Right ventricle myocardium inferior (tissue), 1 donor: ENCODE measurements at regions not wholly inside any gene's neighbourhood (a gene's known extent, or its start where the extent isn't known, plus 50 kb on each side); places are given as distances from the start of the nearest gene placed in this dataset.
A peak's percentile ranks its signal among the peaks of the same experiment; 100 is the strongest.

ENCODE experiments used
- ATAC-seq: fragments of 200-7000 bp; cut with Tn5 transposase; one replicate; pipeline ENCODE4 v1.9.1; 2020; ENCODE audit warnings: mild to moderate bottlenecking, moderate library complexity
- DNase-seq: peaks from one replicate; pipeline ENCODE4 v3.0.0; 2021; ENCODE audit errors: missing footprints
- intact Hi-C: fragments of 100-400 bp; cut with DNase I; formaldehyde crosslinking; loops from one replicate; pipeline ENCODE4 v1.11.0; 2022
- donor health status: DM: no; HTN: yes; CAD: no; lungs with severe emphysema.

DNA sequence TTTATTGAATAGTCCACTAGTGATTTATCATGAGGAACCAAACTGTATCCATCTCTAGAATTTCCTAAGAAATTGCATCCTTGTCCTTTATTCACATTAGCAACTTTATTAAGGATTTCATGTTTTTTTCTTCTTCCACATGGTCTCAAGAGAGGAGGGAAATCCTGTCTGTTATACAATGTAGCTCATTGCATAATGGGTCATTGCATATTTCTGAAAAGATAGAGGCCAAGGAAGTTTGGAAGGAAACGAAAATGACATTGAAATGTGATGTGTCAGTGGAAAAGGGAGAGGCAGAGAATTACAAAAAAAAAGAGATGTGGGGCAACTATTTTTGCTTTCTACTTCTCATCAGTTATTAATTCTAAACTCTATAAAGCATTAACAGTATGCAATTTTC is 353.1 kb downstream of the METTL15 start:
- DNase-seq (no peak), ATAC-seq (no peak)
- intact Hi-C loops: no loop called here

DNA sequence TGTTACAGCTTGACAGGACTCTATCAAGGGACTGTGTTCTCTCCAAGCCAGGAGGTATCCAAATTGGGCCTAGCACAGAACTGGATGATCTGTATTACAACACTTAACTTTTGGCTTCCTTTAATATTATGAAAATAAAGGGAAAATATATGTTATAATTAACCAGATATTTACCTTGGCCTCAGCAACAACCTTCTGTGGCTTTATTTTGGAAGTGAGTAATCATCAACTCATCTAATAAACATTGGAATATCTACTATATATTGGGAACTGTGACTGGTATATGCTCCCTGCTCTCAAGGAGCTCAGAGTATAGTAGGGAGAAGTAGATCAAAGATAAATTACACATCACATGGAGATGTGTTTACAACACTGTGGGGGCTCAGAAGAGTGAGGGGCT is 352.2 kb downstream of the METTL15 start:
- ATAC-seq: no peak
- DNase-seq: no peak
- intact Hi-C loops: no loop called here

DNA sequence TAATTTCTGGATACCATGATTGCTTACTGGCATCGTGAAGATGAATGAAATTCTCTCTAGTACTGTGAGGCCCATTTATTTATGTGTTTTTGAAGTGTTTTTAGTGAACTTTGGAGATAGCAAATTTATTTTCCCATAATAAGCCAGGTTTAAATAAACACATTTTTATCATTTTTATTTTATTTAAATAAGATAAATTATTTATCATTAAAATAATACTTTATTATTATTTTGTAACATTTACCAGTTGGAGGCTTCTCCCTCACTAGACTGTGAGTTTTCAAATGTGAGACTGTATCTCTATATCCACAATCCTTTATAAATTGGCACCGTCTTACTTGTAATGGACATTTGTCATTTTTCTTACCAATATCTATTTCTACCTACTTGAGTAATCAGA is 351.7 kb downstream of the METTL15 start:
- intact Hi-C loops: no loop called here
- ATAC-seq (no peak), DNase-seq (no peak)

DNA sequence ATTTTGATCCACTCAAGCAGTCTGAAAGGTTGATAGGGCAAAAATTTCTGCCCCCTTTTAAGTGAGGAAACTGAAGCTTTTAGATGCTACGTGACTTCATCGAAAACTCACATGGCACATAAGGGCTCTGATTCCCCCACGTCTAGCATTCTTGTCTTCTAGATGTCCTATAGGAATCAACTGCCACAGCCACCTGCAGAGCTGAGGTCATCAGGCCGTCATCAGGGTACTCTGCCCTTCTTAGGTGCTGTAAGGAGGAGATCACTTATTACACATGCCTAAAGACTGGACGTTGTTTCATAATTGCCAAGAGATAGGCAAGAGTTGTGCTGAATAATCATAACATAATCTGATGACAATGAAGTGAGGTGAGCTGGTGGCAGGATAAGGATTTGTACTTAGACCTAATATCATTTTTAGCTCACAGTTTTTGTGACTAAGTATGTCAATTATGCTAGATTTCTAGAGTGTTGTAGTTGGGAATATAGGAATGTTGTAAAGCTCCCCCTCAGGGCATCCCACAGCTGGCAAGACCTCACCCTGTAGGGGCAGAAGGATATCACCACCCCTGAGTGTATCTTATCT is 349.4 kb downstream of the METTL15 start:
- DNase-seq: no peak
- intact Hi-C loops: no loop called here
- no peak for ATAC-seq

DNA sequence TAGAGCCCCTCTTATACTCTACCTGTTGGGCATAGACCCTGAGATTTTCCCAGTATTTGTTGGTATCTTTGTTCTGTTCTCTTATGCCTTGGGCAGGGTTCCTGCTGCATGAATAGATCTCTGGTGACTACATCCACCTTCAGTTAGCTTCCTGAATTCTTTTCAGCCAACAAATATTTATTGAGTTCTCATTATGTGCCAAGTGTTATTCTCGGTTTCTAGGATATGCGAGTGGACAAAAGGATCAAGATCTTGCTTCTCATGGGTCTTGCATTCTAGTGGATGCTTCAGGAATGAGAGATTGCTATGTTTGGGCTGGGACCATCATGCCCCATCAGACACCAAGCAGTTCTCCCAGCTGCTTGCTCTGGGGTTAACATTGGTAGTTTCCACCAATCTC is 340.0 kb downstream of the METTL15 start:
- no peak for DNase-seq
- ATAC-seq: no peak
- intact Hi-C loops: no loop called here

DNA sequence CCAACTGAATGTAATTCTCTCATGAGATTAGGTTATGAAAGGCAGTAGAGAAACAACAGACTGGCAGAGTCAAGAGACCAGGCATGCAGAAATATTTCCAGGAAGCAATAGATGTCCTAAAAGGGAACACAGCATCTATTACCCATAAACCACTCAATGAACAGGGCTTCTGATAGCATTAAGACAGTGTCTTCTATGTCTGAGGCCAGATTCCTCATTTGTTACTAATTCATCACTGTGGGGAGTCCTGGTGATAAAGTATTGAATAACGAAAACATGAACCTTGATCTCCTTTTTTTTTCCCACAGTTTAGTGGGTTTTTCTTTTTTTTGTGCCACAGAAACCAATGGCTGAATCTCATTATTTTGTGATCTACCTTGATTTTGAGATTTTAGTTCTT is 339.0 kb downstream of the METTL15 start:
- no peak for ATAC-seq
- intact Hi-C loops: no loop called here
- no peak for DNase-seq

DNA sequence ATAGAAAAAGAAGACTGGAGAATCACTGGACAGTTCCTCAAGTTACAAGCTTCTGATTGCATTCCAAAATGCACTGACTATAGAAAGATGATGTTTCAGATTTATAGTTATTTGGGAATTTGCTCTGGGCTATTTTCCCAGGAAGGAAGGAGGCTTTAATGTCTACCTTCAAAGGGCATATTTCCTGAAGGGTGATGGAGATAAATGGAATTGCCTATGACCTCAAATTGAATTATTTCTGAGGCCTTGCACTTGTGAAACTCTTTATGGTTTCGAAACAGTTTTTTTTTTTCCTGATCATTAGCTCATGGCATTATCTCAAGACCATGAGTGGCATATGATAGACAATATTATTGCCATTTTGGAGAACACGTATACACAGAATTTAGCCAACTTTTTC is 333.9 kb downstream of the METTL15 start:
- ATAC-seq (no peak), DNase-seq (no peak)
- intact Hi-C loops: no loop called here

DNA sequence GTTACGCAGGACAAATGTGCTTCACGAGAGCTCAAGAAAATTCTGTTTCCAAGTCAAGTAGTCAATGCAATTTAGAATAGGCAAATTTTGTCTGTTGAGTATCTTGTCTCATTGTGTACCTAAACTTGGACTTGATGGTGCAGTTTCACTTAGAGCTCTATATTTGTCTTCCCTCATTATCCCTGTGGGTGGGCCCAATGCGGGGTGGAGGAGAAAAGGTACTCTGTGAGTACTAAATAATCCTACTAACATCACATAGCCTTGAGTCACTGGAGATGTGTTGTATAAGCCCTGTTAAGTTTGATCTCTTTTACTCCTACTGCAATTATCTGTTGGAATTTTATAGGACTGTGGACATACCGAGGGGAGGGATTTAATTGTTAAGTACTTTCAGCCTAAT is 331.2 kb downstream of the METTL15 start:
- ATAC-seq (no peak), DNase-seq (no peak)
- intact Hi-C loops: no loop called here

DNA sequence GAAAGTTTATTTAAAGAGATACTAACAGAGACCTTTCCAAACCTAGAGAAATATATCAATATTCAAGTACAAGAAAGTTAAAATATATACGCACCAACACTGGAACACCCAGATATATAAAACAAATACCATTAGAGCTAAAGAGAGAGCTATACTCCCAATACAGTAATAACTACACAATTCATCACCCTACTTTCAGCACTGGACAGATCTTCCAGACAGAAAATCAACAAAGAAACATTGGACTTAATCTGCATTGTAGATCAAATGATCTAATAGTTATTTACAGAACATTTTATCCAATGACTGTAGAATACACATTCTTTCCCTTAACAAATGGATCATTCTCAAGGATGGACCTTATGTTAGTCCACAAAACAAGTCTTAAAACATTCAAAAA is 311.9 kb downstream of the METTL15 start:
- no peak for ATAC-seq
- DNase-seq: no peak
- intact Hi-C loops: no loop called here

DNA sequence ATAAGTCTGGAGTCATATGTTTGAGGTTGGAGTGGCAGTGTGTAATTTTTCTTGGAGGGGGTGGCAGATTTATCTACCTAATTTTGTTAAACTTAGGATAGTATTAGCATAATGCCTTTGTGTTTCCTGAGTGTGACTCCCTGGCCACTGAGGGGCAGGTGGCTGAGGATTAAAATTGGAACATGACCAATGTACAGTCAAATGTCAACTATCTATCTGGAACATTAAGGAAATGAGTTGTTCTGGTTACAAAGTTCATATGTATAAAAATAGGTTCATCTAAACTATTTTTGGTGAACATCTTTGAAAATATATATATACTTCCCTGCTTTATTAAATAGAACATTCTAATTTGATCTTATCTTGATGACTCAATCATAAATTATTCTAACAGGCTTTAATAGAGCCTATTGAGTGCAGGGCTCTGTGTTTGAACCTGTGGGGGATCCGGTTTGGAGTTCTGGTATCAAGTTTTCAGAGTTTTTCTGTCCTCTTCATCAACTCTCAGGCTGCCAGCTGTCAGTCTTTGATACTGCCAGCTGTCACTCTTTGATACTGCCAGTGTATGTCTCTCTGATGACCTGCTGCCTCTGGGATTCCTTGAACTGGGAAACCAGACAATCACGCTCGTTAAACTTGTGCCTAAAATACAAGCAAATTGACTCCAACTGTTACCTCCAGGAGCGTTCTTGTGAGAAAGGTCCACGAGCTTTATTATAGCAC is 309.6 kb downstream of the METTL15 start:
- intact Hi-C loops: no loop called here
- DNase-seq: no peak
- ATAC-seq: no peak

DNA sequence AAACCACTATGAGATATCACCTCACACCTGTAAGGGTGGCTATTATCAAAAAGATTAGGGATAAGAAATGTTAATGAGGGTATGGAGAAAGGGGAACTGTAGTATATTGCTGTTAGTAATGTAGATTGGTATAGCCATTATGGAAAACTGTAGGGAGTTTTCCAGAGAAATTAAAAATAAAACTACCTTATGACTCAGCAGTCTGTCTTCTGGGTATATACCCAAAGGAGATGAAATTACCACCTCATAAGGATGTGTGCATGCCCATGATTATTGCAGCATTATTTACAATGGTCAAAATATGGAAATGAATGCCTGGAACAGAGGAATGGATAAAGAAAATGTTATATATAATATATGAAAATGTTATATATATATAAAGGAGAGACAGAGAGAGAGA is 303.8 kb downstream of the METTL15 start:
- intact Hi-C loops: no loop called here
- no peak for ATAC-seq

DNA sequence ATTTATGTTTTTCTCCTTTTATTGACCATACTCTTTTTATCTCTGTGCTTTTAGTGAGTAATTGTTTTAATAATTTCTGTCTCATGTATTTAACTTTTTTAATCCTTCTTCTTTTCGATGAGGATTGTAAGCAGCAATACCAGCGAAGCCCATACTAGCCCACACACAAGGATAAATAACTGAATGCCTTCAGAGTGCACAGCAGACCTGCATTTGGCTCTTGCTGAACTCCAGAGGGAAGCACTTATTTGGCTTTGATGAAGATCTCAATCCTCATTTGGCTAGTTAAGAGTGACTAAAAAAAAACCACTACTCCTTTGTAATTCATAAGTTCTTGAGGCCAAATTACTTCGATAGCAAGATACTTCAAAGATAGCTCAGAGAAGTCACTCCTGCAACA is 293.3 kb downstream of the METTL15 start:
- no peak for ATAC-seq
- DNase-seq: no peak
- intact Hi-C loops: no loop called here

More for the DNA sequence above, 303.8 kb downstream of the METTL15 start:
- DNase-seq: no peak

DNA sequence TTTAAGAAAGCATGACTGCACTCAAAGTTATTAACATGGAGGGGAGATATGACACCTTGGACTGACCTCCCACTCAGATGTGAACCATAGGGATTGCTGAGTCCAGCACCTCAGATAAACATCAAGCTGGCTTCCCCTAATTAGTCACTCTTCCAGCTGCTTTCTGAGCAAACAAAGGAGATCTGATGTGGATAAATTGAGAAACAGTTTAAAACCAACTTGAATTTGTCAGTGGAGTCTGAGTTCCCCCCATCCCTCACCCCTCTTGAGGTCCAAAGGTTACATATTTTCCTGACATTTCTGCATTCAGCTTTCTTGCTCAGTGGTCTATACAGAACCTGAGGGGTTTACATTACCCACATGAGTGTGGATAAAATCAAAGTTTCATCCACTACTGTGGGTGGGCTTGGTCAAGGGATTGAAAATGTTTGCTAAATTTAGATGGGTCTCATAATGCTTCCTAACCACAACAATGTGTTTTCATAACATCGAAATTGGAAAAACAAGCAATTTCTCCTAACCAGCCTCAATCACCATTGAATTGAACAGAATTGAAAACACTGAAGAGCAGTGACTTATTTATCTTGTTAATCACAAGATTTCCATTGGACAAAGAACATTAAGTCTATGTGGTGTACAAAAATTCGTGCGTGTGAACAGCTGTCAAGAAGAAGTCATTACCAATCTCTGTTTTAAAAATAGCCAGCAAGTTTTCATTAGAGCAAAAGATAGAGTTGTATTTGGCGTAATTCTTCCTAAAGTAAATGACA is 292.3 kb downstream of the METTL15 start:
- no peak for DNase-seq
- ATAC-seq: no peak
- intact Hi-C loops: no loop called here

DNA sequence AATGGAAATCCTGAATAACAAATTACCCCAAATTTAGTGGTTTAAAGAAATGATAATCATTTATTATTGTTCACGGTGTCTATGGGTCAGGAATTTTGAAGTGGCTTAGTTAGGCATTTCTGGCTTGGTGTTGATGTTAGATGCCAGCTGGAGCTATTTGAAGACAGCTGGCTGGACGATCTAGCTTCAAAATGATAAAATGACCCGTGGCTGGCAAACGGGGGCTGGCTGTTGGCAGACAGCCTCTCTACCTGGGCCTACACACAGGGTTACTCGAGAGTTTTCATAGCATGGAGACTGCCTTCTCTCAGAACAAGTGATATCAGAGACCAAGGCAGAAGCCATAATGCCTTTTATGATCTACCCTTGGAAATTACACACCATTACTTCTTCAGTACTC is 285.2 kb downstream of the METTL15 start:
- DNase-seq (peak; percentile 6), ATAC-seq (peak; percentile 92)
- intact Hi-C loops: no loop called here

DNA sequence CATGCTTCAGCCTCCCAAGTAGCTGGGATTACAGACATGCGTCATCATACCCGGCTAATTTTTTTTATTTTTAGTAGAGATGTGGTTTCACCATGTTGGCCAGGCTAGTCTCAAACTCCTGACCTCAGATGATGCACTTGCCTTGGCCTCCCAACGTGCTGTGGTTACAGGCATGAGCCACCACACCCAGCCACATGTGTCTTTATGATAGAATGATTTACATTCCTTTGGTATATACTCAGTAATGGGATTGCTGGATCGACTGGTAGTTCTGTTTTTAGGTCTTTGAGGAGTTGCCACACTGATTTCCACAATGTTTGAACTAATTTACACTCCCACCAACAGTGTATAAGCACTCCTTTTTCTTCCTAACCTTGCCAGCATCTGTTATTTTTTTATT is 276.2 kb downstream of the METTL15 start:
- DNase-seq (no peak), ATAC-seq (no peak)
- intact Hi-C loops: no loop called here

DNA sequence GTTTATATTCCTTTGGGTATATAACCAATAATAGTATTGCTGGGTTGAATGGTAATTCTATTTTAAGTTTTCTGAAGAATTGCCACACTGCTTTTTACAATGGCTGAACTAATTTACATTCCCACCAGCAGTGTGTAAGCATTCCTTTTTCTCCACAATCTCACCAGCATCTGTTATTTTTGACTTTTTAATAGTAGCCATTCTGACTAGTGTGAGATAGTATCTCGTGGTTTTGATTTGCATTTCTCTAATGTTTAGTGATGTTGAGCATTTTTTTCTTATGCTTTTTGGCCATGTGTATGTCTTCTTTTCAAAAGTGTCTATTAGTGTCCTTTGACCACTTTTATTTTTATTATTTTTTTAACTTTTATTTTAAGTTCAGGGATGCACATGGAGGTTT is 275.3 kb downstream of the METTL15 start:
- DNase-seq: no peak
- intact Hi-C loops: no loop called here
- no peak for ATAC-seq
